ENCODE measurements at regions not wholly inside any gene's neighbourhood (a gene's known extent, or its start where the extent isn't known, plus 50 kb on each side); places are given as distances from the start of the nearest gene placed in this dataset.

DNA sequence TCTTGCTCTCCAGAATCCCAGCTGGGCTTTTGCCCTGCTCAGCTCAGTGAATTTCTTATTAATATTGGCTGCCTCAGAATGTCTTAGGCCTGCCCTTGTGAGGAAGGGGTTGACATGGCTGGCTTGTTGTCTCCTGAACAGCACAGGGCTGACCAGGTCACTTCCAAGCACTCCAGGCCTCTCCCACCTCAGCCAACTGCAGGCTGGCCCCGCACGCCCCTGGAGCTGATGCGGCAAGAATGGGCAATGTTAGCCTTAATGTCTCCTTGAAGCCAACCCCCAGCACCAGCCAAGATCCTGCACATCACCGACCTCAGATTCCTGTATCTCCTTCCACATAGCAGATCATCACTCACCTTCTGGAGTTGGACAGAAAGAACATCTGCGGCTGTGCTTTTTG is 598.6 kb downstream of the AJAP1 start:
- TF ChIP-seq, protein P1, sequence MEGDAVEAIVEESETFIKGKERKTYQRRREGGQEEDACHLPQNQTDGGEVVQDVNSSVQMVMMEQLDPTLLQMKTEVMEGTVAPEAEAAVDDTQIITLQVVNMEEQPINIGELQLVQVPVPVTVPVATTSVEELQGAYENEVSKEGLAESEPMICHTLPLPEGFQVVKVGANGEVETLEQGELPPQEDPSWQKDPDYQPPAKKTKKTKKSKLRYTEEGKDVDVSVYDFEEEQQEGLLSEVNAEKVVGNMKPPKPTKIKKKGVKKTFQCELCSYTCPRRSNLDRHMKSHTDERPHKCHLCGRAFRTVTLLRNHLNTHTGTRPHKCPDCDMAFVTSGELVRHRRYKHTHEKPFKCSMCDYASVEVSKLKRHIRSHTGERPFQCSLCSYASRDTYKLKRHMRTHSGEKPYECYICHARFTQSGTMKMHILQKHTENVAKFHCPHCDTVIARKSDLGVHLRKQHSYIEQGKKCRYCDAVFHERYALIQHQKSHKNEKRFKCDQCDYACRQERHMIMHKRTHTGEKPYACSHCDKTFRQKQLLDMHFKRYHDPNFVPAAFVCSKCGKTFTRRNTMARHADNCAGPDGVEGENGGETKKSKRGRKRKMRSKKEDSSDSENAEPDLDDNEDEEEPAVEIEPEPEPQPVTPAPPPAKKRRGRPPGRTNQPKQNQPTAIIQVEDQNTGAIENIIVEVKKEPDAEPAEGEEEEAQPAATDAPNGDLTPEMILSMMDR (IDR thresholded peaks at IDR 0.05), result no peak
- TF ChIP-seq POLR2A (IDR thresholded peaks at IDR 0.05) (no peak), POLR2AphosphoS5 (IDR thresholded peaks at IDR 0.05) (no peak)

Data from prostate gland (tissue), 2 donors.